ENCODE measurements at regions not wholly inside any gene's neighbourhood (a gene's known extent, or its start where the extent isn't known, plus 50 kb on each side); places are given as distances from the start of the nearest gene placed in this dataset.

- in situ Hi-C loops (cut with HindIII; ENCODE audit: low pct_unique_long_range_greater_than_20kb, low sequenced_read_pairs) = no loop called here
- no peak for DNase-seq (ENCODE audit: low read depth, low spot score)
Measured at GRCh38 chr3:67896130-67896529, 241.7 kb upstream of the SUCLG2 start.

GRCh38 chr3:67894510-67894909, 240.1 kb upstream of the SUCLG2 start:
- in situ Hi-C loops (cut with HindIII; ENCODE audit: low pct_unique_long_range_greater_than_20kb, low sequenced_read_pairs) = no loop called here
- no peak for DNase-seq (ENCODE audit: low read depth, low spot score)

- DNase-seq (ENCODE audit: low read depth, low spot score) = no peak
- in situ Hi-C loops (cut with HindIII; ENCODE audit: low pct_unique_long_range_greater_than_20kb, low sequenced_read_pairs) = no loop called here
Measured at GRCh38 chr3:67884345-67884744, 229.9 kb upstream of the SUCLG2 start.

- no peak for DNase-seq (ENCODE audit: low read depth, low spot score)
- in situ Hi-C loops (cut with HindIII; ENCODE audit: low pct_unique_long_range_greater_than_20kb, low sequenced_read_pairs) = no loop called here
Measured at GRCh38 chr3:67883766-67884165, 229.4 kb upstream of the SUCLG2 start.

- DNase-seq (ENCODE audit: low read depth, low spot score) = no peak
- in situ Hi-C loops (cut with HindIII; ENCODE audit: low pct_unique_long_range_greater_than_20kb, low sequenced_read_pairs) = no loop called here
Measured at GRCh38 chr3:67882981-67883380, 228.6 kb upstream of the SUCLG2 start.

- DNase-seq (ENCODE audit: low read depth, low spot score) = no peak
- in situ Hi-C loops (cut with HindIII; ENCODE audit: low pct_unique_long_range_greater_than_20kb, low sequenced_read_pairs) = no loop called here
Measured at GRCh38 chr3:67876261-67876660, 221.8 kb upstream of the SUCLG2 start.

- no peak for DNase-seq (ENCODE audit: low read depth, low spot score)
- in situ Hi-C loops (cut with HindIII; ENCODE audit: low pct_unique_long_range_greater_than_20kb, low sequenced_read_pairs) = no loop called here
Measured at GRCh38 chr3:67875858-67876257, 221.4 kb upstream of the SUCLG2 start.

- no peak for DNase-seq (ENCODE audit: low read depth, low spot score)
- in situ Hi-C loops (cut with HindIII; ENCODE audit: low pct_unique_long_range_greater_than_20kb, low sequenced_read_pairs) = no loop called here
Measured at GRCh38 chr3:67875338-67875737, 220.9 kb upstream of the SUCLG2 start.

- in situ Hi-C loops (cut with HindIII; ENCODE audit: low pct_unique_long_range_greater_than_20kb, low sequenced_read_pairs) = no loop called here
Measured at GRCh38 chr3:67870477-67870876, 216.1 kb upstream of the SUCLG2 start.

GRCh38 chr3:67866571-67866970, 212.2 kb upstream of the SUCLG2 start:
- DNase-seq (ENCODE audit: low read depth, low spot score) = no peak
- in situ Hi-C loops (cut with HindIII; ENCODE audit: low pct_unique_long_range_greater_than_20kb, low sequenced_read_pairs) = no loop called here

More at GRCh38 chr3:67870477-67870876, 216.1 kb upstream of the SUCLG2 start:
- no peak for DNase-seq (ENCODE audit: low read depth, low spot score)

GRCh38 chr3:67864587-67865183, 210.3 kb upstream of the SUCLG2 start:
- no peak for DNase-seq (ENCODE audit: low read depth, low spot score)
- in situ Hi-C loops (cut with HindIII; ENCODE audit: low pct_unique_long_range_greater_than_20kb, low sequenced_read_pairs) = no loop called here

GRCh38 chr3:67863869-67864268, 209.5 kb upstream of the SUCLG2 start:
- peak; percentile 50 for DNase-seq (ENCODE audit: low read depth, low spot score)
- in situ Hi-C loops (cut with HindIII; ENCODE audit: low pct_unique_long_range_greater_than_20kb, low sequenced_read_pairs) = no loop called here

GRCh38 chr3:67860429-67860828, 206.0 kb upstream of the SUCLG2 start:
- no peak for DNase-seq (ENCODE audit: low read depth, low spot score)
- in situ Hi-C loops (cut with HindIII; ENCODE audit: low pct_unique_long_range_greater_than_20kb, low sequenced_read_pairs) = no loop called here

GRCh38 chr3:67858492-67858891, 204.1 kb upstream of the SUCLG2 start:
- in situ Hi-C loops (cut with HindIII; ENCODE audit: low pct_unique_long_range_greater_than_20kb, low sequenced_read_pairs) = no loop called here
- DNase-seq (ENCODE audit: low read depth, low spot score) = no peak

GRCh38 chr3:67856718-67857117, 202.3 kb upstream of the SUCLG2 start:
- no peak for DNase-seq (ENCODE audit: low read depth, low spot score)
- in situ Hi-C loops (cut with HindIII; ENCODE audit: low pct_unique_long_range_greater_than_20kb, low sequenced_read_pairs) = no loop called here

GRCh38 chr3:67854663-67855062, 200.3 kb upstream of the SUCLG2 start:
- in situ Hi-C loops (cut with HindIII; ENCODE audit: low pct_unique_long_range_greater_than_20kb, low sequenced_read_pairs) = no loop called here
- DNase-seq (ENCODE audit: low read depth, low spot score) = no peak

- no peak for DNase-seq (ENCODE audit: low read depth, low spot score)
- in situ Hi-C loops (cut with HindIII; ENCODE audit: low pct_unique_long_range_greater_than_20kb, low sequenced_read_pairs) = no loop called here
Measured at GRCh38 chr3:67853520-67853919, 199.1 kb upstream of the SUCLG2 start.

GRCh38 chr3:67848299-67848698, 193.9 kb upstream of the SUCLG2 start:
- in situ Hi-C loops (cut with HindIII; ENCODE audit: low pct_unique_long_range_greater_than_20kb, low sequenced_read_pairs) = no loop called here
- no peak for DNase-seq (ENCODE audit: low read depth, low spot score)

- in situ Hi-C loops (cut with HindIII; ENCODE audit: low pct_unique_long_range_greater_than_20kb, low sequenced_read_pairs) = no loop called here
- DNase-seq (ENCODE audit: low read depth, low spot score) = no peak
Measured at GRCh38 chr3:67846166-67846565, 191.8 kb upstream of the SUCLG2 start.

- no peak for DNase-seq (ENCODE audit: low read depth, low spot score)
- in situ Hi-C loops (cut with HindIII; ENCODE audit: low pct_unique_long_range_greater_than_20kb, low sequenced_read_pairs) = no loop called here
Measured at GRCh38 chr3:67832817-67833216, 178.4 kb upstream of the SUCLG2 start.
